Activated naive CD4-positive, alpha-beta T cell treated with anti-CD3 and anti-CD28 coated beads, Interleukin-2, amount 50 U/mL, for 72 hours (primary cell): ENCODE measurements at regions not wholly inside any gene's neighbourhood (a gene's known extent, or its start where the extent isn't known, plus 50 kb on each side); places are given as distances from the start of the nearest gene placed in this dataset.

Experiments used
- ATAC-seq, 2 donors: fragments of 150-1000 bp; cut with Tn5 transposase; 2 replicates each; pipeline ENCODE4 v1.10.0; 2021; ENCODE audit warnings: mild to moderate bottlenecking in 2 of 2, moderate library complexity in 2 of 2
- DNase-seq, 2 donors: peaks; one replicate each; pipeline ENCODE4 v3.0.0; 2021 to 2022; ENCODE audit warnings: low spot score in 2 of 2
- H3K27ac Mint-ChIP-seq, 2 donors: one replicate each; pipeline ENCODE4 v1.8.0; 2022; ENCODE audit warnings: mild to moderate bottlenecking in 2 of 2, mixed read lengths in 2 of 2
- H3K36me3 Mint-ChIP-seq, 2 donors: one replicate each; pipeline ENCODE4 v1.8.0; 2022; ENCODE audit warnings: mixed read lengths in 2 of 2
- H3K9me3 Mint-ChIP-seq, 2 donors: one replicate each; pipeline ENCODE4 v1.8.0; 2022; ENCODE audit warnings: mixed read lengths in 2 of 2

DNA sequence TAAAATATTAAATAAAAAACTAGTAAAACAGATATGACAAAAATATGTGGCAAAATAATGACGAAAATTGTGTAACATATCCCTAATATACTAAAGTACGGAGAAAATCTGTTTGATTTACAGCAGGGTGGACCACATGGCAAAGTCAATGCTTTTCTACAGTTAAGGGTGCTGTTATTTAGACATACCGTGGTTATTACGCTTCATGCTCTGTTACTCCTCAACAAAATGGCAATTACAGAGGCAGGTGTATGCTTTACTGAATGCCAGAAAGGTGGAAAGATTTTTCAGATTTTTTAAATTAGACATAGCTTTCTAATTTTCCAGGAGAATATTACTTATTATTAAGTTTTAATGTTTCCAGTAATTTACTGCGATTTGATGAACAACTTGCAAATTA lies 343.9 kb upstream of the DPYD start:
- DNase-seq (no peak), ATAC-seq (no peak)
- Mint-ChIP-seq H3K36me3 (no peaks in the 10 kb centered on the region), H3K9me3 (no peaks in the 10 kb centered on the region), H3K27ac (no peak overlapping the region)

DNA sequence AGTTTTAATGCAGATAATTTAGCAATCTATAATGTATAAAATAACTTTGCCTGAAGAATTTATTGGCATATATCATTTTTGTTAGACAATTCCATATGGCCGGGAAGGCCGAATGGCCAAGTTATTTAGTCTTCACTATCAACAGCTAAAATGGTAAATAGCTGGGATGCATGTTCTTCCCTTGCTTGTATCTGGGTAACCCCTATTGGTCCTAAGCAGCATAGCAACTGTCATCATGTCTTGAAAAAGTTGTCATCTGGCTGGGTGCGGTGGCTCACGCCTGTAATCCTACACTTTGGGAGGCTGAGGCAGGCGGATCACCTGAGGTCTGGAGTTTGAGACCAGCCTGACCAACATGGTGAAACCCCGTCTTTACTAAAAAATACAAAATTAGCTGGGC lies 340.0 kb upstream of the DPYD start:
- H3K36me3 Mint-ChIP-seq = no peaks in the 10 kb centered on the region

DNA sequence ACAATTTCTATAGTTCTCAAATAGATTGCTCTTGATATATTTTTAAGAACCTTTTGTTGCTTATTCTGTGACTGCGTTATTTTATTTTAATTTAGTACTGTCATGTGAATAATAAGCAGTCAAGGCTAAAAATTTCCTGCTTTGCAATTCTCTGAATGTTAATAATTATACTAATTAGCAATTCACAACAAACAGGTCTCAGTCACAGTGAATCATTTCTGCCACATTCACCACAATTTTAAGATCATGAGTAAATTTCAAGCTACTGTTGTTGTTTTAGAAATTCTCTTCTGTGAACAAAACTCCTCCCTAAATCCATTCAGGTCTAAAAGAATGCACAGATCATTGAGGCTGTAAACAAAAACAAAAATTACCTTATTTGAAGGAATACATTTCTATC lies 339.6 kb upstream of the DPYD start:
- no peak for ATAC-seq
- DNase-seq = no peak
- Mint-ChIP-seq H3K9me3 (no peaks in the 10 kb centered on the region), H3K27ac (no peak overlapping the region), H3K36me3 (no peaks in the 10 kb centered on the region)

More for the DNA sequence above, 340.0 kb upstream of the DPYD start:
- H3K27ac Mint-ChIP-seq = no peak overlapping the region
- no peaks in the 10 kb centered on the region for H3K9me3 Mint-ChIP-seq
- no peak for DNase-seq
- no peak for ATAC-seq

DNA sequence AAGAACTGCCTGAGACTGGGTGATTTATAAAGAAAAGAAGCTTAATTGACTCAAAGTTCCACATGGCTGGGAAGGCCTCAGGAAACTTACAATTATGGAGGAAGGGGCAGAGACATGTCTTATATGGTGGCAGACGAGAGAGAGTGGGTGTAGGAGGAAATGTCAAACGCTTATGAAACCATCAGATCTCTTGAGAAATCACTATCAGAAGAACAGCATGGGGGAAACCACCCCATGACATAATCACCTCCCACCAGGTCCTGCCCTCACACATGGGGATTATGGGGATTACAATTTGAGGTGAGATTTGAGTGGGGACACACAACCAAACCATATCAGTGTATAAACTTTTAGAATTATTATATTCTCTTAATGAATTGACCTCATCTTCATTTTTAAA lies 335.9 kb upstream of the DPYD start:
- no peak for DNase-seq
- no peak for ATAC-seq

GRCh38 chr1:98253145-98253544 lies 332.3 kb upstream of the DPYD start:
- Mint-ChIP-seq H3K9me3 (peaks cover 4 to 8% of the 10 kb centered on the region in 2 donors), H3K27ac (no peak overlapping the region), H3K36me3 (no peaks in the 10 kb centered on the region)
- DNase-seq (no peak), ATAC-seq (no peak)

More for the DNA sequence above, 335.9 kb upstream of the DPYD start:
- Mint-ChIP-seq H3K36me3 (no peaks in the 10 kb centered on the region), H3K27ac (no peak overlapping the region), H3K9me3 (no peaks in the 10 kb centered on the region)

DNA sequence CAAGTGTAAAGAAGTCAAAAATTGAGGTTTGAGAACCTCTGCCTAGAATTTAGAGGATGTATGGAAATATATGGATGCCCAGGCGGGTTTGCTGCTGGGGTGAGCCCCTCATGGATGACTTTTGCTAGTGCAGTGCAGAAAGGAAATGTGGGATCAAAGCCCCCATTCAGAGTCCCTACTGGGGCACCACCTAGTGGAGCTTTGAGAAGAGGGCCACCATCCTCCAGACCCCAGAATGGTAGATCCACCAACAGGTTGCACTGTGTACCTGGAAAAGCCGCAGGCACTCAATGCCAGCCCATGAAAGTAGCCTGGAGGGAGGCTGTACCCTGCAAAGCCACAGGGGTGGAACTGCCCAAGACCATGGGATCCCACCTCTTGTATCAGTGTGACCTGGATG lies 330.7 kb upstream of the DPYD start:
- no peak overlapping the region for H3K27ac Mint-ChIP-seq
- DNase-seq = no peak
- peaks cover 4 to 8% of the 10 kb centered on the region in 2 donors for H3K9me3 Mint-ChIP-seq
- ATAC-seq = no peak
- no peaks in the 10 kb centered on the region for H3K36me3 Mint-ChIP-seq

GRCh38 chr1:98232678-98233077 lies 311.8 kb upstream of the DPYD start:
- Mint-ChIP-seq H3K36me3 (peaks cover 0 to 11% of the 10 kb centered on the region in 2 donors), H3K27ac (no peak overlapping the region), H3K9me3 (peaks cover 25 to 27% of the 10 kb centered on the region in 2 donors)
- DNase-seq = no peak
- ATAC-seq = no peak

- no peak for ATAC-seq
- H3K27ac Mint-ChIP-seq = no peak overlapping the region
- no peaks in the 10 kb centered on the region for H3K9me3 Mint-ChIP-seq
Measured at GRCh38 chr1:98222706-98223105, 301.9 kb upstream of the DPYD start.

GRCh38 chr1:98221923-98222322 lies 301.1 kb upstream of the DPYD start:
- no peak for ATAC-seq
- no peaks in the 10 kb centered on the region for H3K9me3 Mint-ChIP-seq
- no peaks in the 10 kb centered on the region for H3K36me3 Mint-ChIP-seq
- H3K27ac Mint-ChIP-seq = no peak overlapping the region
- no peak for DNase-seq

More at GRCh38 chr1:98222706-98223105, 301.9 kb upstream of the DPYD start:
- no peaks in the 10 kb centered on the region for H3K36me3 Mint-ChIP-seq
- no peak for DNase-seq

DNA sequence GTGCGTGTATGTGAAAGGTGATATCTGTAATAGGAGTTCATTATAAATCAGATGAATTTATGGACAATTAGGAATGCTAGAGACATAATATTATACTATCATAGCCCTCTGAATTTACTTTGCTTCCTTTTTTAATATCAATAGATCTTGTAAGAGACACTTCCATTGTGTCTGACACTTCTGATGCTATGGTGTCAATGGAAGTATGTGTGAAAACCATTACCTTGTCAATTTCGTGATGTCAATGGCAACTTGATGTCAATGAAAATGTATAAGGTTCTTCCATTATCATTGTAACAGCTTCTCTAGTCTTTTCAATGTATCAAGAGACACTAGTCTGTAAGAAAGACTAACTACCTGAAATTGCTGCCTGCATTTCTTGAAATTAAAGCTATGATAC lies 296.8 kb upstream of the DPYD start:
- no peaks in the 10 kb centered on the region for H3K36me3 Mint-ChIP-seq

GRCh38 chr1:98216304-98216703 lies 295.5 kb upstream of the DPYD start:
- Mint-ChIP-seq H3K9me3 (peaks cover 0 to 4% of the 10 kb centered on the region in 2 donors), H3K27ac (no peak overlapping the region), H3K36me3 (no peaks in the 10 kb centered on the region)
- no peak for ATAC-seq
- no peak for DNase-seq

More for the DNA sequence above, 296.8 kb upstream of the DPYD start:
- no peak for DNase-seq
- Mint-ChIP-seq H3K9me3 (peaks cover 0 to 4% of the 10 kb centered on the region in 2 donors), H3K27ac (no peak overlapping the region)
- no peak for ATAC-seq

DNA sequence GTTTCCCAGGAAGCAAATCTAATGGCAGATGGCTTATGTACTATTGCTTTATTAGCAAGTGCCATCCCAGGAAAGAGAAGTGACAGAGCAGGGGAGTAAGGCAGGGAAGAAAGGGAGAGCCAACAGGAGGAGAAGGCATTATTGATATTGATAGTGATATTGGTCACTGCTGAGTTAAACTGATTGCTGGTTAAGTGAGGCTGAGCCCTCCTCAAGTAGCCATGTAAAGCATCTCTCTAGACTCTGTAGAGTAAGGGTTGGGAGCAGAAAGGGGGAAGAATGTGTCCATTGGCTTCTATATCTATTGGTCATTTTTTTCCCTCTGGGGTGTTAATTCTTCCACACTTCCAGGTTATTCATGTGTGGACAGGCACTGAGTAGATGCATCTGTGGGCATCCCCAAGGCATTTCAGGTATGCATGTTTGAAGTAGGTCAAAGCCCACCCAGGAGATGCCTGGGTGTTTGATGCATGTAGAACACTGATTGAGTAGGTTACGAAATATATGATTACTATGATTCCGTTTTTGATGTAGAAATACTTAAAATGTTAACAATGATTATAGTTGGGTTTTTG lies 290.5 kb upstream of the DPYD start:
- ATAC-seq (no peak), DNase-seq (no peak)
- Mint-ChIP-seq H3K36me3 (no peaks in the 10 kb centered on the region), H3K9me3 (peaks cover 0 to 8% of the 10 kb centered on the region in 2 donors), H3K27ac (no peak overlapping the region)

DNA sequence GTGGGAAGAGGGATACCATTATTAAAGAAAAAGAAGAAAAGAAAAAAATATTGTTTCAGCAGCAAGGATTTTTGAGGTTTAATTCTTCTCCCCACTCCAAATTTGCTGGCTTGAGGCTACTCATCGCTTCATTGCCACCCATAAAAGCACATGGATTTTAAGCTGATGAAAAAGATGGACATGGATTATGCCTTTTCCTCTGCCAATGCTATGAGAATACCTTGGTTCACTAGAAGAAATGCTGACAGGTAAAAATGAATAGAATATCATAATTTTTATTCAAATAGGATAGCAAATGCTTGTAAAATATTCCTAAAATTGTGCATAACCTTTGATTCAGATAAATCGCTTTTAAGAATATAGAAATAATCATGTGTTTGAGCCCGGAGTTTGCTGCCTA lies 289.7 kb upstream of the DPYD start:
- ATAC-seq = no peak
- no peaks in the 10 kb centered on the region for H3K36me3 Mint-ChIP-seq
- no peak overlapping the region for H3K27ac Mint-ChIP-seq
- DNase-seq = no peak
- H3K9me3 Mint-ChIP-seq = peaks cover 2 to 7% of the 10 kb centered on the region in 2 donors

DNA sequence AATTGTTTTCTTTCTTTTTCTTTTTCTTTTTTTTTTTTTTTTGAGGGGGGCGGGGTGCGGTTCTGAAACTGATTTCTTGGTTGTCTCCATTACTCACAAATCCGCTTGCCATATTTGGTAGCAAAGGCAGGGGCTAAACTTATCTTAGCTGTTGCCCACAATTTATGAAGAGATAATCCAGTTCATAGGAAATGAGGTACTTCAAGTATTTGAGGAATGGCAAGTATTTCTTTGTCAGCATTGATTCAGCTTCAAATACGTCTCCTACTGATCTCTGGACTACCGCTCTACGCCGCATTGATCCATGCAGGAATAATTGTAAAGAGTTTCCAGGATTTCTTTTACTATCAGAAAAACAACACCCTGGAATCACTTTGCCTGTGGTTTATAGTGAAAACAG lies 289.2 kb upstream of the DPYD start:
- peaks cover 4 to 7% of the 10 kb centered on the region in 2 donors for H3K9me3 Mint-ChIP-seq

DNA sequence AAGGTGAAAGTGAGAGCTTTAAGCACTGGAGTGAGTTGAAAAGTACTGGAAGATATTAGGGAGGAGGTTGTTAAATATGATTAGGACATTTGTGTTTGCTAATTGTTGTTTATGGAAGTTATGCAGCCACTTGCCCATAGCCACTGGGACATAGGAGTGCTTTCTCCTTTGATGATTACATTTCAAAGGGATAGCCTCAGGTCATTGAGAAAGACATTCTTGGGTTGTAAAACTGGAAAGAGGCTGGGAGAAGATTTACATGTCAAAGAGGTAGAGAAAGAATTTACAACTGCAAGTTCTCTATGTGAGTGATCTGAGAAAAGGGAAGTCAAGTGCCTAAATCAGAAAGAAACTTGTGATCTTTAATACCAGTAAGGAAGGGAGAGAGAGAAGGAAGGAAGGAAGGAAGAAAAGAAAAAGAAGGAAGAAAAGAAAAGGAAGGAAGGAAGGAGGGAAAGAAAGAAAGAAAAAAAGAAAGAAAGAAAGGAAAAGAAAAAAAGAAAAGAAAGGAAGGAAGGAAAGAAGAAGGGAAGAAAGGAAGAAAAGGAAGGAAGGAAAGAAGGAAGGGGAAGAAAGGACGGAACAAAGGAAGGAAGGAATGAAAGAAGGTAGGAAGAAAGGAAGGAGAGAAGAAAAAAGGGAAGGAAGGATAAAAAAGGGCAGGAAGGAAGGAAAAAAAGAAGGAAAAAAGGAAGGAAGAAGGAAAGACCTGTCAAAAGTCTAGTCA lies 284.6 kb upstream of the DPYD start:
- DNase-seq (no peak), ATAC-seq (no peak)
- H3K36me3 Mint-ChIP-seq = no peaks in the 10 kb centered on the region
- H3K9me3 Mint-ChIP-seq = peaks cover 8% of the 10 kb centered on the region in 2 donors
- H3K27ac Mint-ChIP-seq = no peak overlapping the region

More for the DNA sequence above, 289.2 kb upstream of the DPYD start:
- Mint-ChIP-seq H3K27ac (no peak overlapping the region), H3K36me3 (no peaks in the 10 kb centered on the region)
- DNase-seq = no peak
- no peak for ATAC-seq

GRCh38 chr1:98203466-98203865 lies 282.6 kb upstream of the DPYD start:
- Mint-ChIP-seq H3K27ac (no peak overlapping the region), H3K36me3 (no peaks in the 10 kb centered on the region), H3K9me3 (peaks cover 8% of the 10 kb centered on the region in 2 donors)
- ATAC-seq (no peak), DNase-seq (no peak)

- no peak for DNase-seq
Measured at GRCh38 chr1:98201666-98202081, 280.8 kb upstream of the DPYD start.

DNA sequence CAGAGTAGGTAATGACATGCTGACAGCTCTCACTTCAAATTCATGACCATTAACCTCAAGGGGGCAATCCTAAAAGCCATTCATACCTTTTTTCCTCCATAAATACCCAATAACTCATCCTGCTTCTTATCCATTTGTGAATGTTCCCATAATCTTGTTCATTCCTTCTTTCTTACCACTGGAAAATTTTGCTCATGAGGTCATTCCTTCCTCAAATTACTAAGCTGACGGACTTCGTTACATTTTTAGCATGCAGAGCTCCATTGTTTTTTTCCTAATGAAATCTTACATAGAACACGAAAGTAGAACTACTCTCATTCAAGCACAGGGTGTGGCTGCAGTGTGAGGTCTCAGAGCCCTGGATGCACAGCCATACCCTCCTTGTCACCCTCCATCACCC lies 276.5 kb upstream of the DPYD start:
- Mint-ChIP-seq H3K27ac (no peak overlapping the region), H3K36me3 (no peaks in the 10 kb centered on the region), H3K9me3 (peaks cover 0 to 13% of the 10 kb centered on the region in 2 donors)
- no peak for DNase-seq
- ATAC-seq = no peak

More at GRCh38 chr1:98201666-98202081, 280.8 kb upstream of the DPYD start:
- H3K27ac Mint-ChIP-seq = no peak overlapping the region
- H3K9me3 Mint-ChIP-seq = peaks cover 7 to 12% of the 10 kb centered on the region in 2 donors
- ATAC-seq = no peak
- H3K36me3 Mint-ChIP-seq = no peaks in the 10 kb centered on the region
